ENCODE measurements at regions not wholly inside any gene's neighbourhood (a gene's known extent, or its start where the extent isn't known, plus 50 kb on each side); places are given as distances from the start of the nearest gene placed in this dataset.
"Not testable (repeated sequence)": the region's sequence is repeated elsewhere in the genome, so short reads cannot be mapped to it uniquely, and the experiment has no call there.

DNA sequence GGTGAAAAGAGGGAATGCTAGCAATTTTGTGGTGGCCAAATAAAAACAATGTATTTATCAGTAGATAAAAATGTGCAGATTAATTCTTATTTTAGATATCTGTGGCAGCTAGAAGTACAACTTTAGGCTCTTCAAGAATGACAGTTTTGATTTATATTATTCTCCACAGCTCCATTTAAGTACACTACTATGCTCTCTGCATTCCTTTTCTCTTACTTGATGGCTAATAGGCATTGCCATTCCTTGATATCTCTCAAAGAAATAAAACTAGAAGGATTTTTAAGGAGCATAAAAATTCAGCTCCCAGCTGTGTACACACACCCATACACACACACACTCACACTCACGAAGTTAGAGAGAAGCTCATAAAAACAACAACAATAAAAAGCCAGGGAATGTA lies 59.4 kb upstream of the H2AZ1 start:
- H3K27me3 ChIP-seq (ENCODE audit: control insufficient read depth, insufficient read depth, low read length): peaks cover 2% of the 10 kb centered on the region
- no peak for FAIRE-seq
- no peak overlapping the region for H3K4me3 ChIP-seq (ENCODE audit: low read depth, low read length)
- no peak for TF ChIP-seq CTCF (IDR thresholded peaks at IDR 0.05; ENCODE audit: insufficient read depth, low read length, severe bottlenecking)
- H3K36me3 ChIP-seq (ENCODE audit: control insufficient read depth, insufficient read depth, low read length): no peaks in the 10 kb centered on the region
- no peak for DNase-seq (ENCODE audit: low read depth)

- TF ChIP-seq CTCF (IDR thresholded peaks at IDR 0.05; ENCODE audit: insufficient read depth, low read length, severe bottlenecking): no peak
- FAIRE-seq (no peak), DNase-seq (ENCODE audit: low read depth) (peak; percentile 45)
- no peak overlapping the region for H3K4me3 ChIP-seq (ENCODE audit: low read depth, low read length)
- peaks cover 2% of the 10 kb centered on the region for H3K27me3 ChIP-seq (ENCODE audit: control insufficient read depth, insufficient read depth, low read length)
- H3K36me3 ChIP-seq (ENCODE audit: control insufficient read depth, insufficient read depth, low read length): no peaks in the 10 kb centered on the region
These were observed 58.0 kb upstream of the H2AZ1 start for GRCh38 chr4:100008048-100008447.

- H3K4me3 ChIP-seq (ENCODE audit: low read depth, low read length); DNase-seq (ENCODE audit: low read depth); H3K27me3 ChIP-seq (ENCODE audit: control insufficient read depth, insufficient read depth, low read length); H3K36me3 ChIP-seq (ENCODE audit: control insufficient read depth, insufficient read depth, low read length); FAIRE-seq: not testable (repeated sequence)
These were observed 56.1 kb upstream of the H2AZ1 start for GRCh38 chr4:100006161-100006560.
